ENCODE measurements at regions not wholly inside any gene's neighbourhood (a gene's known extent, or its start where the extent isn't known, plus 50 kb on each side); places are given as distances from the start of the nearest gene placed in this dataset.

DNA sequence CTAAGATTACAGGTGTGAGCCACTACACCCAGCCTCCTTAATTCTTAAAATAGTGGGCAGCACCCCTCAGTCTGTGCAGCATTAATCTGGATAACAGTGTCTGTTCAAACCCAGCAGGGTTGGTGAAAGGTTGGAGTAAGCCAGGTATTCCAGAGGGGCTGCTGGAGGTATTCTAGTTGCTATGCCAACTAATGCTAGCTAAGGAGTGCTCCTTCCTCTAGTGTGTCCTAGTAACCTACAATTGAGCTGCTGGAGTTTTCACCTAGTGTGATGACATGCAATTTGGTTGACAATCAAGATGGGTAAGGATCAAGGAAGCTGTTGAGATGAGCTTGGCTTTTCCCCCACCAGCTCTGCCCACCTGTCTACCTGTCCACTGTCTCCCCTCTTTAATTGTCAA is 100.2 kb upstream of the IPO9 start:
- no peak for TF ChIP-seq SP1 (IDR thresholded peaks at IDR 0.05; ENCODE audit: low read depth)
- no peak for TF ChIP-seq EZH2phosphoT487 (IDR thresholded peaks at IDR 0.05; ENCODE audit: borderline replicate concordance)
- no peak for TF ChIP-seq FOSL1 (IDR thresholded peaks at IDR 0.05; ENCODE audit: low read depth)
- TF ChIP-seq JUND (IDR thresholded peaks at IDR 0.05) = no peak
- TF ChIP-seq, protein P1, sequence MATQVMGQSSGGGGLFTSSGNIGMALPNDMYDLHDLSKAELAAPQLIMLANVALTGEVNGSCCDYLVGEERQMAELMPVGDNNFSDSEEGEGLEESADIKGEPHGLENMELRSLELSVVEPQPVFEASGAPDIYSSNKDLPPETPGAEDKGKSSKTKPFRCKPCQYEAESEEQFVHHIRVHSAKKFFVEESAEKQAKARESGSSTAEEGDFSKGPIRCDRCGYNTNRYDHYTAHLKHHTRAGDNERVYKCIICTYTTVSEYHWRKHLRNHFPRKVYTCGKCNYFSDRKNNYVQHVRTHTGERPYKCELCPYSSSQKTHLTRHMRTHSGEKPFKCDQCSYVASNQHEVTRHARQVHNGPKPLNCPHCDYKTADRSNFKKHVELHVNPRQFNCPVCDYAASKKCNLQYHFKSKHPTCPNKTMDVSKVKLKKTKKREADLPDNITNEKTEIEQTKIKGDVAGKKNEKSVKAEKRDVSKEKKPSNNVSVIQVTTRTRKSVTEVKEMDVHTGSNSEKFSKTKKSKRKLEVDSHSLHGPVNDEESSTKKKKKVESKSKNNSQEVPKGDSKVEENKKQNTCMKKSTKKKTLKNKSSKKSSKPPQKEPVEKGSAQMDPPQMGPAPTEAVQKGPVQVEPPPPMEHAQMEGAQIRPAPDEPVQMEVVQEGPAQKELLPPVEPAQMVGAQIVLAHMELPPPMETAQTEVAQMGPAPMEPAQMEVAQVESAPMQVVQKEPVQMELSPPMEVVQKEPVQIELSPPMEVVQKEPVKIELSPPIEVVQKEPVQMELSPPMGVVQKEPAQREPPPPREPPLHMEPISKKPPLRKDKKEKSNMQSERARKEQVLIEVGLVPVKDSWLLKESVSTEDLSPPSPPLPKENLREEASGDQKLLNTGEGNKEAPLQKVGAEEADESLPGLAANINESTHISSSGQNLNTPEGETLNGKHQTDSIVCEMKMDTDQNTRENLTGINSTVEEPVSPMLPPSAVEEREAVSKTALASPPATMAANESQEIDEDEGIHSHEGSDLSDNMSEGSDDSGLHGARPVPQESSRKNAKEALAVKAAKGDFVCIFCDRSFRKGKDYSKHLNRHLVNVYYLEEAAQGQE (IDR thresholded peaks at IDR 0.05; ENCODE audit: low read depth) = no peak
- TF ChIP-seq YY1 (IDR thresholded peaks at IDR 0.05; ENCODE audit: extremely low read depth, insufficient replicate concordance, low read depth, low read length) = no peak
- TF ChIP-seq POLR2A (IDR thresholded peaks at IDR 0.05; ENCODE audit: borderline replicate concordance, extremely low read depth, insufficient read depth, insufficient read length) = no peak
- no peak for TF ChIP-seq EZH2 (IDR thresholded peaks at IDR 0.05)
- TF ChIP-seq, protein P2, sequence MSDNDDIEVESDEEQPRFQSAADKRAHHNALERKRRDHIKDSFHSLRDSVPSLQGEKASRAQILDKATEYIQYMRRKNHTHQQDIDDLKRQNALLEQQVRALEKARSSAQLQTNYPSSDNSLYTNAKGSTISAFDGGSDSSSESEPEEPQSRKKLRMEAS (IDR thresholded peaks at IDR 0.05) = no peak
- no peak for TF ChIP-seq TCF7L2 (IDR thresholded peaks at IDR 0.05; ENCODE audit: borderline replicate concordance, extremely low read depth, insufficient read depth, insufficient read length)
- no peak for TF ChIP-seq EGR1 (IDR thresholded peaks at IDR 0.05; ENCODE audit: low read depth)
- TF ChIP-seq RAD21 (IDR thresholded peaks at IDR 0.05; ENCODE audit: low read depth) = no peak
- no peak for TF ChIP-seq ELF1 (IDR thresholded peaks at IDR 0.05; ENCODE audit: borderline replicate concordance, low read depth)
- TF ChIP-seq, protein P3, sequence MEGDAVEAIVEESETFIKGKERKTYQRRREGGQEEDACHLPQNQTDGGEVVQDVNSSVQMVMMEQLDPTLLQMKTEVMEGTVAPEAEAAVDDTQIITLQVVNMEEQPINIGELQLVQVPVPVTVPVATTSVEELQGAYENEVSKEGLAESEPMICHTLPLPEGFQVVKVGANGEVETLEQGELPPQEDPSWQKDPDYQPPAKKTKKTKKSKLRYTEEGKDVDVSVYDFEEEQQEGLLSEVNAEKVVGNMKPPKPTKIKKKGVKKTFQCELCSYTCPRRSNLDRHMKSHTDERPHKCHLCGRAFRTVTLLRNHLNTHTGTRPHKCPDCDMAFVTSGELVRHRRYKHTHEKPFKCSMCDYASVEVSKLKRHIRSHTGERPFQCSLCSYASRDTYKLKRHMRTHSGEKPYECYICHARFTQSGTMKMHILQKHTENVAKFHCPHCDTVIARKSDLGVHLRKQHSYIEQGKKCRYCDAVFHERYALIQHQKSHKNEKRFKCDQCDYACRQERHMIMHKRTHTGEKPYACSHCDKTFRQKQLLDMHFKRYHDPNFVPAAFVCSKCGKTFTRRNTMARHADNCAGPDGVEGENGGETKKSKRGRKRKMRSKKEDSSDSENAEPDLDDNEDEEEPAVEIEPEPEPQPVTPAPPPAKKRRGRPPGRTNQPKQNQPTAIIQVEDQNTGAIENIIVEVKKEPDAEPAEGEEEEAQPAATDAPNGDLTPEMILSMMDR (IDR thresholded peaks at IDR 0.05 in 2 of 3, conservative IDR thresholded peaks at IDR 0.05 in 1 of 3; ENCODE audit: borderline replicate concordance in 1 of 3, insufficient read depth in 1 of 3, low read depth in 2 of 3, low read length in 2 of 3) = no peak
- TF ChIP-seq CBX3 (IDR thresholded peaks at IDR 0.05; ENCODE audit: low read depth) = no peak
- no peak for TF ChIP-seq SIN3A (IDR thresholded peaks at IDR 0.05; ENCODE audit: low read depth)
- TF ChIP-seq CEBPB (IDR thresholded peaks at IDR 0.05; ENCODE audit: low read depth) = no peak
- TF ChIP-seq POLR2AphosphoS5 (IDR thresholded peaks at IDR 0.05; ENCODE audit: low read depth, low read length) = no peak
- TF ChIP-seq, protein P4, sequence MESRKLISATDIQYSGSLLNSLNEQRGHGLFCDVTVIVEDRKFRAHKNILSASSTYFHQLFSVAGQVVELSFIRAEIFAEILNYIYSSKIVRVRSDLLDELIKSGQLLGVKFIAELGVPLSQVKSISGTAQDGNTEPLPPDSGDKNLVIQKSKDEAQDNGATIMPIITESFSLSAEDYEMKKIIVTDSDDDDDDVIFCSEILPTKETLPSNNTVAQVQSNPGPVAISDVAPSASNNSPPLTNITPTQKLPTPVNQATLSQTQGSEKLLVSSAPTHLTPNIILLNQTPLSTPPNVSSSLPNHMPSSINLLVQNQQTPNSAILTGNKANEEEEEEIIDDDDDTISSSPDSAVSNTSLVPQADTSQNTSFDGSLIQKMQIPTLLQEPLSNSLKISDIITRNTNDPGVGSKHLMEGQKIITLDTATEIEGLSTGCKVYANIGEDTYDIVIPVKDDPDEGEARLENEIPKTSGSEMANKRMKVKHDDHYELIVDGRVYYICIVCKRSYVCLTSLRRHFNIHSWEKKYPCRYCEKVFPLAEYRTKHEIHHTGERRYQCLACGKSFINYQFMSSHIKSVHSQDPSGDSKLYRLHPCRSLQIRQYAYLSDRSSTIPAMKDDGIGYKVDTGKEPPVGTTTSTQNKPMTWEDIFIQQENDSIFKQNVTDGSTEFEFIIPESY (IDR thresholded peaks at IDR 0.05; ENCODE audit: extremely low read depth, insufficient replicate concordance, low read length) = no peak
- DNase-seq (ENCODE audit: low read depth, low spot score) (no peak), ATAC-seq (no peak)
- no peaks in the 10 kb centered on the region for H4K20me1 ChIP-seq (ENCODE audit: insufficient read depth)
- no peak overlapping the region for H2AFZ ChIP-seq (ENCODE audit: low read depth, low read length, poor library complexity, severe bottlenecking)
- no peak overlapping the region for H3K9ac ChIP-seq (ENCODE audit: low read length)
- intact Hi-C loops (cut with micrococcal nuclease) = no loop called here
- ChIA-PET POLR2A (no interaction called here), RAD21 (ENCODE audit: low non-redundant PET in 1 of 2, low total read pairs in 2 of 2, uncharacterized antibody in 2 of 2, unreplicated experiment in 2 of 2) (no interaction called here), CTCF (interaction anchor here (0.9 kb wide), 1 partner anchor 64 kb away, joined by 3 read pairs; no protein-coding TSS in a partner anchor)
- no peak overlapping the region for H3K27ac ChIP-seq (ENCODE audit: low read depth, low read length)
- no peaks in the 10 kb centered on the region for H3K27me3 ChIP-seq (ENCODE audit: insufficient read depth, low read length)
- H3K36me3 ChIP-seq (ENCODE audit: control insufficient read depth in 1 of 2, insufficient read depth in 2 of 2, low read length in 2 of 2) = no peaks in the 10 kb centered on the region
- H3K4me2 ChIP-seq (ENCODE audit: low read length) = no peak overlapping the region
- no peaks in the 10 kb centered on the region for H3K9me2 ChIP-seq (ENCODE audit: insufficient read depth)
- BruUV-seq (replicated peaks) = no TSS peak
- H3K4me1 ChIP-seq (ENCODE audit: control insufficient read depth in 1 of 2, insufficient read depth in 2 of 2, low read length in 2 of 2) = peaks cover 0 to 10% of the 10 kb centered on the region in 2 experiments; a peak in 1 of 4 replicates
- H3K9me3 ChIP-seq (ENCODE audit: control insufficient read depth in 1 of 2, insufficient read depth in 1 of 2, low read depth in 1 of 2, low read length in 2 of 2) = no peaks in the 10 kb centered on the region
- no peak overlapping the region for H3K4me3 ChIP-seq (replicated peaks in 1 of 2; ENCODE audit: low read depth in 1 of 2, low read length in 2 of 2)
- no peaks in the 10 kb centered on the region for H3K79me2 ChIP-seq (ENCODE audit: insufficient read depth, low read length)
